Ishikawa (cell line): ENCODE measurements at regions not wholly inside any gene's neighbourhood (a gene's known extent, or its start where the extent isn't known, plus 50 kb on each side); places are given as distances from the start of the nearest gene placed in this dataset.

ENCODE experiments used
- CEBPB ChIP-seq: IDR thresholded peaks from 2 replicates; pipeline ENCODE4 v1.6.1; 2012
- CREB1 ChIP-seq: IDR thresholded peaks from 2 replicates; pipeline ENCODE4 v1.6.1; 2012; ENCODE audit warnings: low read depth
- EGR1 ChIP-seq: IDR thresholded peaks from 2 replicates; pipeline ENCODE4 v1.6.1; 2012
- EP300 ChIP-seq: IDR thresholded peaks from 2 replicates; pipeline ENCODE4 v1.6.1; 2012; ENCODE audit warnings: borderline replicate concordance
- FOXM1 ChIP-seq: IDR thresholded peaks from 2 replicates; pipeline ENCODE4 v1.6.1; 2012; ENCODE audit warnings: low read depth, borderline replicate concordance
- MAX ChIP-seq: IDR thresholded peaks from 2 replicates; pipeline ENCODE4 v1.6.1; 2012
- NFIC ChIP-seq: IDR thresholded peaks from 2 replicates; pipeline ENCODE4 v1.6.1; 2012
- RAD21 ChIP-seq: IDR thresholded peaks from 2 replicates; pipeline ENCODE4 v1.6.1; 2012; ENCODE audit warnings: low read depth
- REST ChIP-seq: IDR thresholded peaks from 2 replicates; pipeline ENCODE4 v1.6.1; 2012; ENCODE audit warnings: low read depth, mild to moderate bottlenecking
- TAF1 ChIP-seq: IDR thresholded peaks from 2 replicates; pipeline ENCODE4 v1.6.1; 2012; ENCODE audit warnings: low read depth, mild to moderate bottlenecking
- TCF12 ChIP-seq: IDR thresholded peaks from 2 replicates; pipeline ENCODE4 v1.6.1; 2012; ENCODE audit warnings: low read depth
- TEAD4 ChIP-seq: IDR thresholded peaks from 2 replicates; pipeline ENCODE4 v1.6.1; 2012
- USF1 ChIP-seq: IDR thresholded peaks from 2 replicates; pipeline ENCODE4 v1.6.1; 2012
- YY1 ChIP-seq: IDR thresholded peaks from 2 replicates; pipeline ENCODE4 v1.6.1; 2012; ENCODE audit warnings: low read depth
- ZBTB7A ChIP-seq: IDR thresholded peaks from 2 replicates; pipeline ENCODE4 v1.6.1; 2012; ENCODE audit warnings: low read depth

GRCh38 chr1:157287462-157287861, 149.3 kb upstream of the ETV3 start:
- no peak for TF ChIP-seq EGR1
- no peak for TF ChIP-seq NFIC
- TF ChIP-seq TEAD4, result no peak
- TF ChIP-seq TAF1, result no peak
- no peak for TF ChIP-seq RAD21
- no peak for TF ChIP-seq ZBTB7A
- TF ChIP-seq YY1, result no peak
- no peak for TF ChIP-seq CEBPB

GRCh38 chr1:157286646-157287420, 148.6 kb upstream of the ETV3 start:
- no peak for TF ChIP-seq TEAD4
- no peak for TF ChIP-seq EP300

- TF ChIP-seq RAD21 (no peak), TAF1 (no peak), MAX (no peak), EP300 (no peak), CEBPB (no peak), USF1 (no peak), TCF12 (no peak), FOXM1 (no peak), YY1 (no peak), REST (no peak), NFIC (no peak), EGR1 (no peak), CREB1 (no peak), TEAD4 (no peak), ZBTB7A (no peak)
These were observed 147.9 kb upstream of the ETV3 start for GRCh38 chr1:157286096-157286495.

GRCh38 chr1:157284451-157284850, 146.3 kb upstream of the ETV3 start:
- TF ChIP-seq TAF1 (no peak), NFIC (no peak), EGR1 (no peak), MAX (no peak), RAD21 (no peak), ZBTB7A (no peak), EP300 (no peak), TCF12 (no peak), TEAD4 (no peak), FOXM1 (no peak), USF1 (no peak)

GRCh38 chr1:157279802-157280140, 141.6 kb upstream of the ETV3 start:
- TF ChIP-seq RAD21, result no peak
- no peak for TF ChIP-seq MAX
- TF ChIP-seq EP300, result no peak
- TF ChIP-seq YY1, result no peak
- TF ChIP-seq ZBTB7A, result no peak
- TF ChIP-seq USF1, result no peak

GRCh38 chr1:157279138-157279801, 141.1 kb upstream of the ETV3 start:
- TF ChIP-seq NFIC, result no peak

GRCh38 chr1:157278383-157279137, 140.4 kb upstream of the ETV3 start:
- TF ChIP-seq CREB1 (no peak), REST (no peak), USF1 (no peak), EP300 (no peak), ZBTB7A (no peak), TAF1 (no peak), EGR1 (no peak), NFIC (no peak), TEAD4 (no peak), CEBPB (no peak), RAD21 (no peak), FOXM1 (no peak), TCF12 (no peak)
